Neural crest cell (in vitro differentiated cells): ENCODE measurements at regions not wholly inside any gene's neighbourhood (a gene's known extent, or its start where the extent isn't known, plus 50 kb on each side); places are given as distances from the start of the nearest gene placed in this dataset.

Experiments
- DNase-seq: peaks from one replicate; pipeline ENCODE4 v3.0.0; 2021; ENCODE audit warnings: low read depth, mixed read lengths, low spot score
- H3K27ac Mint-ChIP-seq: one replicate; pipeline ENCODE4 v1.8.0; 2021; ENCODE audit warnings: mild to moderate bottlenecking, mixed read lengths; ENCODE audit not compliant: unreplicated experiment
- H3K27me3 Mint-ChIP-seq: 2 replicates; pipeline ENCODE4 v1.8.0; 2021; ENCODE audit warnings: low read depth, mild to moderate bottlenecking, mixed read lengths
- H3K36me3 Mint-ChIP-seq: 2 replicates; pipeline ENCODE4 v1.8.0; 2021; ENCODE audit warnings: low read depth, mild to moderate bottlenecking, mixed read lengths
- H3K4me1 Mint-ChIP-seq: 2 replicates; pipeline ENCODE4 v1.8.0; 2021; ENCODE audit warnings: mixed read lengths
- H3K4me3 Mint-ChIP-seq: one replicate; pipeline ENCODE4 v1.8.0; 2021; ENCODE audit warnings: mild to moderate bottlenecking, mixed read lengths
- H3K9me3 Mint-ChIP-seq: 2 replicates; pipeline ENCODE4 v1.8.0; 2021; ENCODE audit warnings: mixed read lengths
- CTCF ChIP-seq: fragments of 200-600 bp; sonication (generic); conservative IDR thresholded peaks from 2 replicates; pipeline ENCODE4 v1.5.0; 2021; ENCODE audit warnings: antibody characterized with exemption, mild to moderate bottlenecking

- TF ChIP-seq CTCF: no peak
- Mint-ChIP-seq H3K4me3 (no peak overlapping the region), H3K36me3 (peaks cover 4% of the 10 kb centered on the region), H3K4me1 (peaks cover 14% of the 10 kb centered on the region), H3K27me3 (no peaks in the 10 kb centered on the region), H3K9me3 (peaks cover 9% of the 10 kb centered on the region), H3K27ac (no peak overlapping the region)
- DNase-seq: no peak
Observed at GRCh38 chr6:111958534-111958933, 85.3 kb upstream of the FYN start.

DNA sequence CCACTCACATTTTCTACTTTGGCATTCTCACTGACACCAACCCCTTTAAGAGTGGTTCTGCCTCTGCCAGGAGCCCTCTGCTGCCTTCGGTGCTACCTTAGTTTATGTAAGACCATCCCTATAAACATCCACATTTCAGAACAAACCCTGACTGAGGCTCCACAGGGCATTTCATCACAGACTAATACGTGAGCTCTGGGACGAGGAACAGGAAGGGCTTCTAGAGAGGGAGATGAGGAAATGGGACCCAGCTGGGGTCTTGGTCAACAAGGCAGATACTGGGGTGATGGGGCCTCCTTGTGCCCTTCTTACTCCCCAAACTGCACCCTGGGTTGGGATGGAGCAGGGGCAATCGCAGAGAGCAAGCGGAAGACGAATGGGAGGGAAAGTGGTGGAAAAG, 86.5 kb upstream of the FYN start:
- peak overlapping the region; percentile 76 for H3K27ac Mint-ChIP-seq
- H3K36me3 Mint-ChIP-seq: peaks cover 4% of the 10 kb centered on the region
- peaks cover 14% of the 10 kb centered on the region for H3K4me1 Mint-ChIP-seq
- TF ChIP-seq CTCF: no peak
- H3K4me3 Mint-ChIP-seq: no peak overlapping the region
- DNase-seq: no peak
- peaks cover 9% of the 10 kb centered on the region for H3K9me3 Mint-ChIP-seq
- no peaks in the 10 kb centered on the region for H3K27me3 Mint-ChIP-seq

DNA sequence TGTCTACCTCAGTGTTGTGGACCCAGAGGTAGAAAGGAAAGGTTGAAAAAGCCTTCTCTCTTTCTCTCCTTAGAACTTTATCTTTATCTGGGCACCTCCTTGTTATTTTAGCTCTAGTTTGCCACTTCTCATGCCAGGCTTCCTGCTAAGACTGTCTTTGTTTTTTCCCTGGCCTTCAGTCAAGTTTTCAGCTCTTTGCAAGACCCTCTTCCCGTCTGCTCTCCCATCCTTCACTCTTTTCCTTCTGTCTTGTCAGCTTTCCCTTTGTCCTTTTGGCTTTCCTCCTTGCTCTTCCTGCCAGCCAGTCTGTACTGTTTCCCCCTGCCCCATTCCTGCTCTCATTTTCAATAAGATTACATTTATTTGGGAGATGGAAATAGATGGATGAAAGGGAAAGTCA, 86.8 kb upstream of the CCN6 start:
- Mint-ChIP-seq H3K9me3 (peaks cover 9% of the 10 kb centered on the region), H3K4me3 (no peak overlapping the region), H3K4me1 (no peaks in the 10 kb centered on the region), H3K27me3 (no peaks in the 10 kb centered on the region), H3K27ac (no peak overlapping the region), H3K36me3 (peaks cover 2% of the 10 kb centered on the region)
- no peak for DNase-seq
- no peak for TF ChIP-seq CTCF

- peaks cover 20% of the 10 kb centered on the region for H3K4me1 Mint-ChIP-seq
- no peaks in the 10 kb centered on the region for H3K9me3 Mint-ChIP-seq
- no peaks in the 10 kb centered on the region for H3K36me3 Mint-ChIP-seq
- no peak overlapping the region for H3K27ac Mint-ChIP-seq
- H3K4me3 Mint-ChIP-seq: no peak overlapping the region
- DNase-seq: no peak
- H3K27me3 Mint-ChIP-seq: no peaks in the 10 kb centered on the region
- no peak for TF ChIP-seq CTCF
Observed at GRCh38 chr6:111970426-111970825, 83.5 kb upstream of the CCN6 start.

DNA sequence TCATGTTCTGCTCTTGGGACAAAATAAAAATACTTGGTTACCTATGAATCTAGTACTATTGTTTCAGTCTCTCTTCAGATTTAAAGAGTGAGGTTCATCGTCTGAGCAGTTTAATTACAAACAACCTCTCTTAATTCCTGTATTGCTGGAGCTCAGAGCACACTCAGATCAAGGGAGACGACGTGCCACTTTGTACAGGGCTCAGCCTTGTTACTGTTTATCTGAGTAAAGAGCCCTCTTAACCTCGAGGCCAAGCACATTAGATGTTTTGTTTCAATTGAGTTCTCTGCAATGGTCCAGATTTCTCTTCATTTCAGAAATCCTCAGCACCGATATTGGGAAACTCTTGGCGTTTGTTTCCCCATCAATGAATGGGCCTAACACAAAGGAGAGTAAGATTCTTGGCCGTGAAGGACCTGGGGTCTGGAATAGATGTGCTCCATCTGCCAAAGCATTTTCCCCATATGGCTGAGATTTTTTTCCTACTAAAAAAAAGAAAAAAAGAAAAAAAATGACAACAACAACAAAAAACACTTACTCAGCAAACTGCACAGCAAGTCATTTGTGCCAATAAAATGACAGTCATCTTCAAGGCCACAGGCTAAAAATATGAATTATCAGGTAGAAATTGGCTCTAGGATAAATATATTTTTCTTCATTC, 82.6 kb upstream of the CCN6 start:
- Mint-ChIP-seq H3K4me3 (no peak overlapping the region), H3K9me3 (no peaks in the 10 kb centered on the region), H3K4me1 (peaks cover 20% of the 10 kb centered on the region), H3K36me3 (no peaks in the 10 kb centered on the region), H3K27ac (no peak overlapping the region), H3K27me3 (no peaks in the 10 kb centered on the region)
- no peak for TF ChIP-seq CTCF
- DNase-seq: no peak
